Stimulated activated CD4-positive, alpha-beta T cell treated with anti-CD3 and anti-CD28 coated beads, Interleukin-4, amount 100 ng/mL, for 48 hours (primary cell): ENCODE measurements at regions not wholly inside any gene's neighbourhood (a gene's known extent, or its start where the extent isn't known, plus 50 kb on each side); places are given as distances from the start of the nearest gene placed in this dataset.

Experiments
- DNase-seq, 2 donors: peaks; one replicate each; pipeline ENCODE4 v3.0.0-alpha.2; 2020; ENCODE audit warnings: low read depth in 2 of 2

- DNase-seq = no peak
Observed at GRCh38 chr5:52392321-52392720, 395.4 kb upstream of the ITGA1 start.

- no peak for DNase-seq
Observed at GRCh38 chr5:52409835-52410234, 377.9 kb upstream of the ITGA1 start.

- DNase-seq = no peak
Observed at GRCh38 chr5:52419357-52419756, 368.4 kb upstream of the ITGA1 start.

GRCh38 chr5:52427615-52428014 is 360.1 kb upstream of the ITGA1 start:
- DNase-seq = no peak

- no peak for DNase-seq
Observed at GRCh38 chr5:52428977-52429489, 358.7 kb upstream of the ITGA1 start.

GRCh38 chr5:52441768-52442167 is 345.9 kb upstream of the ITGA1 start:
- DNase-seq = no peak

- no peak for DNase-seq
Observed at GRCh38 chr5:52443187-52443586, 344.5 kb upstream of the ITGA1 start.

- no peak for DNase-seq
Observed at GRCh38 chr5:52448111-52448510, 339.6 kb upstream of the ITGA1 start.

GRCh38 chr5:52449516-52449915 is 338.2 kb upstream of the ITGA1 start:
- DNase-seq = no peak

GRCh38 chr5:52452098-52452497 is 335.6 kb upstream of the ITGA1 start:
- DNase-seq = no peak

GRCh38 chr5:52453176-52453575 is 334.5 kb upstream of the ITGA1 start:
- no peak for DNase-seq

GRCh38 chr5:52455920-52456319 is 331.8 kb upstream of the ITGA1 start:
- no peak for DNase-seq

- no peak for DNase-seq
Observed at GRCh38 chr5:52457810-52458209, 329.9 kb upstream of the ITGA1 start.

- DNase-seq = no peak
Observed at GRCh38 chr5:52466113-52466512, 321.6 kb upstream of the ITGA1 start.

- no peak for DNase-seq
Observed at GRCh38 chr5:52466749-52467520, 320.8 kb upstream of the ITGA1 start.

GRCh38 chr5:52468976-52469375 is 318.7 kb upstream of the ITGA1 start:
- DNase-seq = no peak

GRCh38 chr5:52469420-52469819 is 318.3 kb upstream of the ITGA1 start:
- DNase-seq = no peak

GRCh38 chr5:52469835-52470234 is 317.9 kb upstream of the ITGA1 start:
- DNase-seq = no peak

GRCh38 chr5:52476346-52476745 is 311.4 kb upstream of the ITGA1 start:
- DNase-seq = no peak

GRCh38 chr5:52481201-52481600 is 306.5 kb upstream of the ITGA1 start:
- DNase-seq = no peak

GRCh38 chr5:52481851-52482250 is 305.9 kb upstream of the ITGA1 start:
- no peak for DNase-seq

- DNase-seq = no peak
Observed at GRCh38 chr5:52491071-52491787, 296.5 kb upstream of the ITGA1 start.

GRCh38 chr5:52491818-52492217 is 295.9 kb upstream of the ITGA1 start:
- DNase-seq = no peak
